T-cell (primary cell): ENCODE measurements at regions not wholly inside any gene's neighbourhood (a gene's known extent, or its start where the extent isn't known, plus 50 kb on each side); places are given as distances from the start of the nearest gene placed in this dataset.

Experiments
- ATAC-seq, 4 experiments: fragments of 200-7000 bp in 3 of 4; fragments of 150-1000 bp in 1 of 4; cut with Tn5 transposase; replicated peaks in 1 of 4; 1 replicate in 3 of 4; 2 replicates in 1 of 4; pipeline ENCODE4 v1.10.0; 2021; ENCODE audit warnings: moderate library complexity in 3 of 4, mild to moderate bottlenecking in 2 of 4, moderate number of reproducible peaks in 1 of 4
- CTCF ChIA-PET, 2 donors: fragments of 300-600 bp; sonication (Branson Sonifier 250); formaldehyde crosslinking; loops; one replicate each; lab custom pipeline; 2022; ENCODE audit warnings: antibody characterized with exemption in 2 of 2; lab: Charles Lee
- POLR2A ChIA-PET, 2 donors: fragments of 300-600 bp; sonication (Branson Sonifier 250); formaldehyde crosslinking; loops; one replicate each; lab custom pipeline; 2022; ENCODE audit warnings: antibody characterized with exemption in 2 of 2; lab: Charles Lee
- DNase-seq, 35 experiments: peaks; one replicate each; pipeline versions ENCODE4 v3.0.0 to v3.0.0-alpha.2; 2013 to 2023
- H3K27ac ChIP-seq: one replicate; pipeline ENCODE4 v1.5.1; 2013; ENCODE audit warnings: low read length
- H3K27me3 ChIP-seq, 2 experiments: replicated peaks in 1 of 2; 1 replicate in 1 of 2; 2 replicates in 1 of 2; pipeline versions ENCODE4 v1.6.1 to v1.7.0; 2013; ENCODE audit warnings: low read length in 1 of 2, mixed read lengths in 1 of 2; ENCODE audit not compliant: control insufficient read depth in 2 of 2, insufficient read depth in 2 of 2; ENCODE audit errors: extremely low read depth in 1 of 2
- H3K36me3 ChIP-seq, 2 donors: 1 replicate in 1 of 2; 2 replicates in 1 of 2; pipeline versions ENCODE4 v1.6.1 to v1.7.0; 2013; ENCODE audit warnings: low read length in 1 of 2; ENCODE audit not compliant: control insufficient read depth in 2 of 2, insufficient read depth in 1 of 2; ENCODE audit errors: extremely low read depth in 1 of 2
- H3K4me1 ChIP-seq, 2 experiments: 1 replicate in 1 of 2; 2 replicates in 1 of 2; pipeline versions ENCODE4 v1.6.1 to v1.7.0; 2013; ENCODE audit warnings: low read length in 2 of 2, mixed read lengths in 1 of 2; ENCODE audit not compliant: insufficient read depth in 2 of 2, control insufficient read depth in 1 of 2; ENCODE audit errors: extremely low read depth in 1 of 2
- H3K4me3 ChIP-seq, 2 donors: 1 replicate in 1 of 2; 2 replicates in 1 of 2; pipeline versions ENCODE4 v1.5.1 to v1.7.0; 2013; ENCODE audit warnings: mild to moderate bottlenecking in 2 of 2, low read length in 1 of 2, moderate library complexity in 1 of 2; ENCODE audit not compliant: control insufficient read depth in 1 of 2; ENCODE audit errors: extremely low read depth in 1 of 2
- H3K9me3 ChIP-seq: 2 replicates; pipeline ENCODE4 v1.7.0; 2013
- H3K27ac Mint-ChIP-seq, 2 donors: one replicate each; pipeline ENCODE4 v1.8.0; 2020 to 2021; ENCODE audit warnings: mild to moderate bottlenecking in 2 of 2, mixed read lengths in 2 of 2
- H3K27me3 Mint-ChIP-seq, 2 donors: one replicate each; pipeline ENCODE4 v1.8.0; 2021 to 2022; ENCODE audit warnings: mixed read lengths in 2 of 2
- H3K36me3 Mint-ChIP-seq: one replicate; pipeline ENCODE4 v1.8.0; 2021; ENCODE audit warnings: mixed read lengths
- H3K4me1 Mint-ChIP-seq, 3 donors: one replicate each; pipeline ENCODE4 v1.8.0; 2020 to 2022; ENCODE audit warnings: mixed read lengths in 3 of 3, mild to moderate bottlenecking in 1 of 3
- H3K4me3 Mint-ChIP-seq, 3 donors: one replicate each; pipeline ENCODE4 v1.8.0; 2020 to 2022; ENCODE audit warnings: mild to moderate bottlenecking in 3 of 3, mixed read lengths in 3 of 3, moderate library complexity in 3 of 3
- H3K9me3 Mint-ChIP-seq, 3 donors: one replicate each; pipeline ENCODE4 v1.8.0; 2020 to 2022; ENCODE audit warnings: mixed read lengths in 3 of 3
- WGBS: methylation state at CpG from one replicate; pipeline ENCODE4 v1.1.5; 2013; ENCODE audit warnings: missing lambda C conversion rate; ENCODE audit not compliant: insufficient coverage; 5-methylcytosine and 5-hydroxymethylcytosine counted together

DNA sequence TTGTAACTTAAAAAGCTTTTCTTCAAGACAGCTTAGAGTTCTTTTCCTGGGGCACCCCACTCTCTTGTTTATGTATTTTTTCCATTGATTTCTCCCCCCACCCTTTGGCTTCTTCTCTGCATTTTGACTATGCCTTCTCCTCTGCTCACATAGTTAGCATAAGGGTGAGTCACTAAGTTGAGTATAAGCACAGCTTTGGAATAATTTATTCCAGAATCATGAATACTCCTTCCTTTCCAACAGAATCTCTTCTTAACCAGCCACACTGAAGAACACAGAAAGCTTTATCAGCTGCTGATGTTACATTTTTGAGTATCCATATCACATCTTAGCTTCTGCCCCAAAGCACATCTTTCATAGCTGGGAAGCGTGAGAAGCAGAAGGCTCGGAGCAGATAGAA is 449.5 kb upstream of the MKI67 start:
- H3K27me3 Mint-ChIP-seq: peaks cover 1 to 9% of the 10 kb centered on the region in 2 donors
- Histone ChIP-seq H3K36me3 (no peaks in the 10 kb centered on the region), H3K27me3 (peaks cover 0 to 11% of the 10 kb centered on the region in 2 experiments), H3K4me3 (no peak overlapping the region), H3K9me3 (no peaks in the 10 kb centered on the region), H3K27ac (no peak overlapping the region), H3K4me1 (no peaks in the 10 kb centered on the region)
- no peak overlapping the region for H3K4me3 Mint-ChIP-seq
- no peaks in the 10 kb centered on the region for H3K4me1 Mint-ChIP-seq
- CTCF ChIA-PET: interaction anchor here in 1 of 2 donors (0.7 kb wide), 1 partner anchor 664 kb away, joined by 4 read pairs; no protein-coding TSS in a partner anchor
- no peak overlapping the region for H3K27ac Mint-ChIP-seq
- no peak for ATAC-seq
- H3K36me3 Mint-ChIP-seq: no peaks in the 10 kb centered on the region
- H3K9me3 Mint-ChIP-seq: no peaks in the 10 kb centered on the region
- POLR2A ChIA-PET: no interaction called here
- WGBS: no CpG with 5 or more reads among the region's 2 CpGs
- DNase-seq: no peak

GRCh38 chr10:128576336-128576735 is 450.1 kb upstream of the MKI67 start:
- POLR2A ChIA-PET: no interaction called here
- Histone ChIP-seq H3K27ac (no peak overlapping the region), H3K9me3 (no peaks in the 10 kb centered on the region), H3K27me3 (peaks cover 0 to 9% of the 10 kb centered on the region in 2 experiments), H3K4me3 (no peak overlapping the region), H3K36me3 (no peaks in the 10 kb centered on the region), H3K4me1 (no peaks in the 10 kb centered on the region)
- Mint-ChIP-seq H3K36me3 (no peaks in the 10 kb centered on the region), H3K27ac (no peak overlapping the region), H3K4me3 (no peak overlapping the region), H3K4me1 (no peaks in the 10 kb centered on the region), H3K9me3 (no peaks in the 10 kb centered on the region), H3K27me3 (peaks cover 3 to 12% of the 10 kb centered on the region in 2 donors)
- CTCF ChIA-PET: no interaction called here
- no peak for DNase-seq
- WGBS: 82% methylated on average over 6 of the region's 11 CpGs
- no peak for ATAC-seq

DNA sequence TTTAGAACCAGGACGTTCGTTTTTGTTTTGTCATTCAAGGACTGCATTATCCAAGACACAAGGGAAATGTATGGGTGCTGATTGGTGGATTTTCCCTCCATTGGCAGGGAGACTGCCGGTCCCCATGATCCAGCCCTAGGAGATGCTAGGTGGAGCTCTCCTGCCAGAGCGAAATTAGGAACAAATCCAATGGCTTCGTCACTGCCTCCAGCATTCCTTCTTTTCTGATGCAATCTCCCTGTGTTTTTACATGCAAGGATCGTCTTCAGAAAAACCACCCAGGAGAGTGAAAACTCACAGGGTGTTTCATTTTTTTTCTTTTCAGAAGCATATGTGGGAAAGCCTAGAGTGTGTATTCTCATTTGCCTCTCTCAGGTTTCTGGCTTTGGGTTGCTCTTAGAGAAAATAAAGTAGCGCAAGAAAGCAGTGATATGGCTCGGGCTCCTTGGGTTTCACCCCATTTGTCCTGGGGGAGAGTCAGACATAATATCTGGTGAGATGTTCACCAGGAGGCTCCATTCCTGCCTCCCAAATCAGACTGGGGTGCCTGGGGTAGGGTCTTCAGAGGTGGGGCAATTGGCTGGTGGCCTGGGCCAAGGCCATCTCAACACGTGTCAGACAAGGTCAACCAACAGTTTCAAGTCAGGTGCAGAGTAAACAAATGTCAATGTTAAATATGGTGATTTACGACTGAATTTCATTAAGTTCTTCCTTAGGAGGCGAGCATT is 450.9 kb upstream of the MKI67 start:
- ATAC-seq (no peak), DNase-seq (no peak)
- Mint-ChIP-seq H3K4me3 (no peak overlapping the region), H3K27me3 (peaks cover 3 to 12% of the 10 kb centered on the region in 2 donors), H3K4me1 (no peaks in the 10 kb centered on the region), H3K36me3 (no peaks in the 10 kb centered on the region), H3K27ac (no peak overlapping the region), H3K9me3 (no peaks in the 10 kb centered on the region)
- WGBS: 97% methylated on average over 5 of the region's 11 CpGs
- ChIA-PET POLR2A (no interaction called here), CTCF (no interaction called here)
- no peak overlapping the region for H3K4me3 ChIP-seq
- no peak overlapping the region for H3K27ac ChIP-seq
- H3K9me3 ChIP-seq: no peaks in the 10 kb centered on the region
- peaks cover 0 to 9% of the 10 kb centered on the region in 2 experiments for H3K27me3 ChIP-seq
- H3K4me1 ChIP-seq: no peaks in the 10 kb centered on the region
- no peaks in the 10 kb centered on the region for H3K36me3 ChIP-seq

DNA sequence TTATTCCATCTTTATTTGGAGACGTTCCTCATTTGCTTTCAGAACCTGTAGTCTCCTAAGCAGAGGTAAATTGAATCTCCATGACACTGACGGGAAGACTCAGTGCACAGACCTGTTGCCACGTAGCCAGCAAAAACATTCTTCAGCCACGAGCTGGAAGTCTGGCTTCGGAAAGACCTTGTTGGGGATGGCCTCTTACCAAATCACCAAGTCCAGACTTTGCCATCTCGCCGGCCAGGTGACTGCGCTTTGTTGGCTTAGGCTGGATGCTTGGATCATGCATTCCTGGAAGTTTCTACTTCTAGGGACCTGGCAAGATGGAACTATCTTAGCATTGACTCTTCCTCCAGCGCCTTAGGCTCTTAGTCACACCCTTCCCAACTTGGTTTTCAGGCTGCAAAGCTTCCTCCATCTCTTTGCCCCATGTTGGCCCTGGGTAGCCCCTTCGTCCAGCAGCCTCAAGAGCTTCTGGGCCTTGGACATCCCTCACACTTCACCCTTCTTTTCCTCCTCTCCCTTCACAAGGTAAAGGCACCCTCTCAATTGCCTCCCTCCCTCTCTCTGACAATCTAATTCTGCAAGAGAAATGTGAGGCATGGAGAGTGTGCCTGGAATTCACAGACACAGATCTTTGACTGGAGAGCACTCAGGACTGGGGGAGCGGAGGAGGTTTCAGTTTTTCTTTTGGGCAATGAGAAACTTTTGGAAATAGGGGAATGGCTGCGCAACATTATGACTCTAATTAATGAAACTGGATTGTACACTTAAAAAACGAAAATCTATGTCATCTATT is 451.9 kb upstream of the MKI67 start:
- ChIA-PET CTCF (no interaction called here), POLR2A (no interaction called here)
- H3K27me3 ChIP-seq: peaks cover 0 to 6% of the 10 kb centered on the region in 2 experiments
- no peaks in the 10 kb centered on the region for H3K4me1 ChIP-seq
- ATAC-seq: no peak
- H3K4me3 Mint-ChIP-seq: no peak overlapping the region
- H3K9me3 Mint-ChIP-seq: no peaks in the 10 kb centered on the region
- H3K27ac ChIP-seq: no peak overlapping the region
- 80% methylated on average over 8 of the region's 13 CpGs for WGBS
- H3K4me3 ChIP-seq: no peak overlapping the region
- peaks cover 2 to 12% of the 10 kb centered on the region in 2 donors for H3K27me3 Mint-ChIP-seq
- DNase-seq: no peak
- no peaks in the 10 kb centered on the region for H3K4me1 Mint-ChIP-seq
- H3K9me3 ChIP-seq: no peaks in the 10 kb centered on the region
- H3K36me3 ChIP-seq: no peaks in the 10 kb centered on the region
- H3K36me3 Mint-ChIP-seq: no peaks in the 10 kb centered on the region
- no peak overlapping the region for H3K27ac Mint-ChIP-seq

- DNase-seq (no peak), ATAC-seq (no peak)
- H3K36me3 ChIP-seq: no peaks in the 10 kb centered on the region
- ChIA-PET POLR2A (no interaction called here), CTCF (no interaction called here)
- H3K27me3 Mint-ChIP-seq: peaks cover 2 to 12% of the 10 kb centered on the region in 2 donors
- no peaks in the 10 kb centered on the region for H3K9me3 ChIP-seq
- H3K9me3 Mint-ChIP-seq: peaks cover 0 to 4% (median 0%) of the 10 kb centered on the region in 3 donors
- H3K4me3 Mint-ChIP-seq: no peak overlapping the region
- no peak overlapping the region for H3K27ac Mint-ChIP-seq
- H3K27me3 ChIP-seq: peaks cover 0 to 3% of the 10 kb centered on the region in 2 experiments
- no peaks in the 10 kb centered on the region for H3K4me1 ChIP-seq
- no peaks in the 10 kb centered on the region for H3K4me1 Mint-ChIP-seq
- no peaks in the 10 kb centered on the region for H3K36me3 Mint-ChIP-seq
- no peak overlapping the region for H3K4me3 ChIP-seq
- no peak overlapping the region for H3K27ac ChIP-seq
- WGBS: 100% methylated on average over 2 of the region's 5 CpGs
Measured at GRCh38 chr10:128578766-128579165, 452.5 kb upstream of the MKI67 start.

DNA sequence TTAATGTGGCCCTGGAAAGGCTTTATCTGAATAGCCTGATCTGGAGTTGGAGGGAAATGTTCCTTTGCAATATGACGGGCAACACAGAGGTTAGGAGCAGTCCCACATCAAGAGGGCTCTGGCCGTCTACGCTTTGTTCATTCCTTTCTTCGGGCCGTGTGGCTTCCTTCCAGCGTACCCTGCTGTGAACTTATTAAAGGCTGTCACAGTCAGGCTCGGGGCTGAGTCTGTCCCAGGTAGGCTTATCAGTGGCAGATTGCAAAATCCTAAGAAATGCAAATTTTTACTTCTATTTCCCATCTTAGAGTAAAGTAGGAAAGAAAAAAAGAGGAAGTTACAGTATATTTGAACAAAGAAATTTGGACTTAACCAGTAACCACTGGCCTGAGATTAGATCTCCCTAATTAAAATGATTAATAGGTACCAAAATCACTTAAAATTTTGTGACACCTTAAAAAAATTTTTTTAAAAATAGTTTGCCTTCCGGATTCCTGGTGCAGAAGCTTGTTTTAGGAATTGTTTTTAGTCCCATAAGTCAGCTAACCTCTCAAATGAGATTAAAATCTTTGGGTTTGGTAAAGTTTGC is 453.1 kb upstream of the MKI67 start:
- ATAC-seq (no peak), DNase-seq (no peak)
- no peak overlapping the region for H3K27ac ChIP-seq
- Mint-ChIP-seq H3K27ac (no peak overlapping the region), H3K4me1 (no peaks in the 10 kb centered on the region), H3K36me3 (no peaks in the 10 kb centered on the region), H3K27me3 (peaks cover 2 to 12% of the 10 kb centered on the region in 2 donors), H3K4me3 (no peak overlapping the region), H3K9me3 (peaks cover 0 to 4% (median 0%) of the 10 kb centered on the region in 3 donors)
- ChIA-PET POLR2A (no interaction called here), CTCF (no interaction called here)
- H3K4me3 ChIP-seq: no peak overlapping the region
- no peaks in the 10 kb centered on the region for H3K4me1 ChIP-seq
- H3K9me3 ChIP-seq: no peaks in the 10 kb centered on the region
- 27% methylated on average over 5 of the region's 8 CpGs for WGBS
- no peaks in the 10 kb centered on the region for H3K36me3 ChIP-seq
- H3K27me3 ChIP-seq: peaks cover 0 to 3% of the 10 kb centered on the region in 2 experiments
